Esophagus squamous epithelium (tissue), 5 donors: ENCODE measurements at regions not wholly inside any gene's neighbourhood (a gene's known extent, or its start where the extent isn't known, plus 50 kb on each side); places are given as distances from the start of the nearest gene placed in this dataset.

ENCODE experiments used
- DNase-seq: peaks from one replicate; lab custom pipeline; 2025; lab: John Stamatoyannopoulos, UW
- H3K27ac ChIP-seq, 4 donors: fragments of 200-600 bp; sonication (generic); one replicate each; pipeline ENCODE4 v1.5.1; 2016 to 2019; ENCODE audit warnings: mild to moderate bottlenecking in 1 of 4
- H3K27me3 ChIP-seq, 4 donors: fragments of 200-600 bp; sonication (generic); 1 replicate in 3 of 4; 2 replicates in 1 of 4; pipeline versions ENCODE4 v1.5.1 to v1.6.0; 2017 to 2021; ENCODE audit warnings: antibody characterized with exemption in 1 of 4
- H3K36me3 ChIP-seq, 3 donors: fragments of 200-600 bp; sonication (generic); one replicate each; pipeline ENCODE4 v1.5.1; 2016 to 2019
- H3K4me1 ChIP-seq, 3 donors: fragments of 200-600 bp; sonication (generic); one replicate each; pipeline ENCODE4 v1.5.1; 2017 to 2019
- H3K4me3 ChIP-seq, 4 donors: fragments of 200-600 bp; sonication (generic); 1 replicate in 3 of 4; 2 replicates in 1 of 4; pipeline ENCODE4 v1.5.1; 2016 to 2019; ENCODE audit warnings: mild to moderate bottlenecking in 2 of 4, moderate library complexity in 1 of 4
- H3K9me3 ChIP-seq, 3 donors: fragments of 200-600 bp; sonication (generic); one replicate each; pipeline ENCODE4 v1.5.1; 2016 to 2019
- CTCF ChIP-seq, 6 experiments: fragments of 450-650 bp in 4 of 6; fragments of 200-600 bp in 2 of 6; sonication (generic) in 2 of 6; IDR thresholded peaks; one replicate each; pipeline ENCODE4 v1.5.1; 2016 to 2019; ENCODE audit warnings: antibody characterized with exemption in 6 of 6, mild to moderate bottlenecking in 4 of 6, moderate library complexity in 4 of 6
- POLR2A ChIP-seq, 4 donors: fragments of 450-650 bp; IDR thresholded peaks; one replicate each; pipeline ENCODE4 v1.6.1; 2017; ENCODE audit warnings: antibody characterized with exemption in 4 of 4, mild to moderate bottlenecking in 4 of 4, moderate library complexity in 3 of 4
- WGBS, 2 donors: methylation state at CpG; one replicate each; pipeline ENCODE4 v1.1.5; 2018; 5-methylcytosine and 5-hydroxymethylcytosine counted together
- intact Hi-C: fragments of 100-400 bp; cut with DNase I; formaldehyde crosslinking; loops from one replicate; pipeline ENCODE4 v1.15.0; 2022
- donor health status: DM: yes; HTN: yes; CAD: no.

GRCh38 chr3:194233150-194233549, 97.2 kb downstream of the HES1 start:
- DNase-seq: no peak
- Histone ChIP-seq H3K27ac (no peak overlapping the region), H3K36me3 (no peaks in the 10 kb centered on the region), H3K4me3 (no peak overlapping the region), H3K9me3 (no peaks in the 10 kb centered on the region), H3K4me1 (peaks cover 0 to 10% (median 0%) of the 10 kb centered on the region in 3 donors), H3K27me3 (no peaks in the 10 kb centered on the region)
- TF ChIP-seq POLR2A (IDR thresholded peaks at IDR 0.05): no peak
- TF ChIP-seq CTCF (IDR thresholded peaks at IDR 0.05): no peak
- intact Hi-C loops: no loop called here
- WGBS, 2 donors: 100% methylated on average over 1 of the region's 1 CpG

GRCh38 chr3:194235160-194235559, 99.2 kb downstream of the HES1 start:
- H3K36me3 ChIP-seq: no peaks in the 10 kb centered on the region
- no peak overlapping the region for H3K27ac ChIP-seq
- 95 to 100% methylated on average over 2 of the region's 2 CpGs for WGBS, 2 donors
- H3K27me3 ChIP-seq: no peaks in the 10 kb centered on the region
- H3K4me3 ChIP-seq: no peak overlapping the region
- no peaks in the 10 kb centered on the region for H3K9me3 ChIP-seq
- TF ChIP-seq CTCF (IDR thresholded peaks at IDR 0.05) (no peak), POLR2A (IDR thresholded peaks at IDR 0.05) (no peak)
- H3K4me1 ChIP-seq: peaks cover 0 to 10% (median 0%) of the 10 kb centered on the region in 3 donors
- intact Hi-C loops: no loop called here
- DNase-seq: no peak

GRCh38 chr3:194237110-194237509, 101.2 kb downstream of the HES1 start:
- DNase-seq: no peak
- no peaks in the 10 kb centered on the region for H3K36me3 ChIP-seq
- intact Hi-C loops: no loop called here
- TF ChIP-seq POLR2A (IDR thresholded peaks at IDR 0.05) (no peak), CTCF (IDR thresholded peaks at IDR 0.05) (no peak)
- no peaks in the 10 kb centered on the region for H3K9me3 ChIP-seq
- no peak overlapping the region for H3K4me3 ChIP-seq
- H3K4me1 ChIP-seq: peaks cover 0 to 3% (median 0%) of the 10 kb centered on the region in 3 donors
- H3K27ac ChIP-seq: no peak overlapping the region
- WGBS, 2 donors: 82 to 92% methylated on average over 5 of the region's 5 CpGs
- H3K27me3 ChIP-seq: no peaks in the 10 kb centered on the region

- Histone ChIP-seq H3K27ac (no peak overlapping the region), H3K36me3 (no peaks in the 10 kb centered on the region), H3K4me1 (no peaks in the 10 kb centered on the region), H3K4me3 (no peak overlapping the region), H3K9me3 (no peaks in the 10 kb centered on the region), H3K27me3 (no peaks in the 10 kb centered on the region)
- no peak for TF ChIP-seq CTCF (IDR thresholded peaks at IDR 0.05)
- no peak for TF ChIP-seq POLR2A (IDR thresholded peaks at IDR 0.05)
- no peak for DNase-seq
- WGBS, 2 donors: 80 to 82% methylated on average over 7 of the region's 7 CpGs
- intact Hi-C loops: no loop called here
These were observed 104.8 kb downstream of the HES1 start for GRCh38 chr3:194240766-194241165.

GRCh38 chr3:194243172-194243837, 107.4 kb downstream of the HES1 start:
- no peaks in the 10 kb centered on the region for H3K36me3 ChIP-seq
- peaks cover 0 to 3% (median 0%) of the 10 kb centered on the region in 4 donors for H3K27me3 ChIP-seq
- intact Hi-C loops: no loop called here
- no peaks in the 10 kb centered on the region for H3K4me1 ChIP-seq
- no peaks in the 10 kb centered on the region for H3K9me3 ChIP-seq
- DNase-seq: no peak
- H3K27ac ChIP-seq: no peak overlapping the region
- 65 to 68% methylated on average over 4 of the region's 4 CpGs for WGBS, 2 donors
- TF ChIP-seq POLR2A (IDR thresholded peaks at IDR 0.05): no peak
- no peak for TF ChIP-seq CTCF (IDR thresholded peaks at IDR 0.05)
- H3K4me3 ChIP-seq: no peak overlapping the region
